ENCODE measurements at regions not wholly inside any gene's neighbourhood (a gene's known extent, or its start where the extent isn't known, plus 50 kb on each side); places are given as distances from the start of the nearest gene placed in this dataset.

- DNase-seq = no peak
- no peaks in the 10 kb centered on the region for H3K27me3 ChIP-seq
- no peaks in the 10 kb centered on the region for H3K9me3 ChIP-seq
- no peak overlapping the region for H3K27ac ChIP-seq
- no peak overlapping the region for H3K4me3 ChIP-seq
- no peak overlapping the region for H3K9ac ChIP-seq (ENCODE audit: low read depth in 2 of 2, low read length in 2 of 2)
- no peak for TF ChIP-seq CTCF (IDR thresholded peaks at IDR 0.05)
- no peaks in the 10 kb centered on the region for H3K36me3 ChIP-seq
- intact Hi-C loops (cut with DNase I) = no loop called here
- no peaks in the 10 kb centered on the region for H3K4me1 ChIP-seq
Measured at GRCh38 chr10:31154996-31155395, 123.3 kb upstream of the ZNF438 start.

- intact Hi-C loops (cut with DNase I) = no loop called here
- no peaks in the 10 kb centered on the region for H3K36me3 ChIP-seq
Measured at GRCh38 chr10:31157123-31158010, 125.7 kb upstream of the ZNF438 start.

GRCh38 chr10:31158011-31158658 is 126.5 kb upstream of the ZNF438 start:
- no peaks in the 10 kb centered on the region for H3K9me3 ChIP-seq
- no peak overlapping the region for H3K9ac ChIP-seq (ENCODE audit: low read depth in 2 of 2, low read length in 2 of 2)
- intact Hi-C loops (cut with DNase I) = no loop called here
- H3K4me1 ChIP-seq = no peaks in the 10 kb centered on the region
- no peak for DNase-seq
- no peaks in the 10 kb centered on the region for H3K36me3 ChIP-seq
- H3K4me3 ChIP-seq = no peak overlapping the region
- H3K27ac ChIP-seq = peak overlapping the region; percentile 22
- H3K27me3 ChIP-seq = no peaks in the 10 kb centered on the region
- TF ChIP-seq CTCF (IDR thresholded peaks at IDR 0.05) = no peak

More at GRCh38 chr10:31157123-31158010, 125.7 kb upstream of the ZNF438 start:
- Histone ChIP-seq H3K9ac (ENCODE audit: low read depth in 2 of 2, low read length in 2 of 2) (no peak overlapping the region), H3K27ac (no peak overlapping the region), H3K4me1 (no peaks in the 10 kb centered on the region), H3K27me3 (no peaks in the 10 kb centered on the region), H3K4me3 (no peak overlapping the region), H3K9me3 (no peaks in the 10 kb centered on the region)
- DNase-seq = no peak
- no peak for TF ChIP-seq CTCF (IDR thresholded peaks at IDR 0.05)

- H3K9me3 ChIP-seq = no peaks in the 10 kb centered on the region
- H3K4me3 ChIP-seq = no peak overlapping the region
- no peak overlapping the region for H3K9ac ChIP-seq (ENCODE audit: low read depth in 2 of 2, low read length in 2 of 2)
- H3K27me3 ChIP-seq = no peaks in the 10 kb centered on the region
- no peaks in the 10 kb centered on the region for H3K36me3 ChIP-seq
- H3K27ac ChIP-seq = no peak overlapping the region
- TF ChIP-seq CTCF (IDR thresholded peaks at IDR 0.05) = no peak
- DNase-seq = no peak
- H3K4me1 ChIP-seq = no peaks in the 10 kb centered on the region
- intact Hi-C loops (cut with DNase I) = no loop called here
Measured at GRCh38 chr10:31166606-31167005, 134.9 kb upstream of the ZNF438 start.

GRCh38 chr10:31170636-31171035 is 139.0 kb upstream of the ZNF438 start:
- Histone ChIP-seq H3K4me3 (no peak overlapping the region), H3K9ac (ENCODE audit: low read depth in 2 of 2, low read length in 2 of 2) (no peak overlapping the region), H3K36me3 (no peaks in the 10 kb centered on the region), H3K27me3 (no peaks in the 10 kb centered on the region), H3K27ac (no peak overlapping the region), H3K4me1 (no peaks in the 10 kb centered on the region), H3K9me3 (no peaks in the 10 kb centered on the region)
- no peak for DNase-seq
- no peak for TF ChIP-seq CTCF (IDR thresholded peaks at IDR 0.05)
- intact Hi-C loops (cut with DNase I) = no loop called here

All from colonic mucosa (tissue), 4 donors.